RWPE1 (cell line): ENCODE measurements at regions not wholly inside any gene's neighbourhood (a gene's known extent, or its start where the extent isn't known, plus 50 kb on each side); places are given as distances from the start of the nearest gene placed in this dataset.

Source experiments
- CTCF ChIA-PET: fragments of 350-600 bp; sonication (Branson Sonifier 250); formaldehyde crosslinking; extraction: SDS; loops from one replicate; lab custom pipeline; 2021; lab: Yijun Ruan, JAX
- POLR2A ChIA-PET: fragments of 400-600 bp; formaldehyde crosslinking; extraction: SDS; loops from one replicate; lab custom pipeline; 2020; ENCODE audit warnings: antibody characterized with exemption; ENCODE audit not compliant: low non-redundant PET; lab: Yijun Ruan, JAX
- DNase-seq: peaks from one replicate; pipeline ENCODE4 v3.0.0; 2012; ENCODE audit warnings: low spot score
- H3K27ac ChIP-seq: fragments of 450-650 bp; 2 replicates; pipeline ENCODE4 v1.5.1; 2017
- CTCF ChIP-seq: fragments of 450-650 bp; conservative IDR thresholded peaks from 2 replicates; pipeline ENCODE4 v1.5.1; 2017; ENCODE audit warnings: low read depth, mild to moderate bottlenecking

GRCh38 chr18:22847392-22847791, 85.7 kb upstream of the RBBP8 start:
- ChIA-PET POLR2A (no interaction called here), CTCF (interaction anchor here (1.3 kb wide), 1 partner anchor 10 kb away, joined by 4 read pairs; no protein-coding TSS in a partner anchor)
- no peak for TF ChIP-seq CTCF
- no peak for DNase-seq
- no peak overlapping the region for H3K27ac ChIP-seq

GRCh38 chr18:22847867-22848451, 85.2 kb upstream of the RBBP8 start:
- TF ChIP-seq CTCF: no peak
- ChIA-PET POLR2A (no interaction called here), CTCF (no interaction called here)
- DNase-seq: no peak
- H3K27ac ChIP-seq: no peak overlapping the region

GRCh38 chr18:22848615-22849014, 84.5 kb upstream of the RBBP8 start:
- CTCF ChIA-PET: no interaction called here
- H3K27ac ChIP-seq: no peak overlapping the region
- TF ChIP-seq CTCF: no peak
- DNase-seq: peak; percentile 73
- POLR2A ChIA-PET: no interaction called here

GRCh38 chr18:22856870-22857269, 76.3 kb upstream of the RBBP8 start:
- CTCF ChIA-PET: interaction anchor here (1.2 kb wide), 1 partner anchor 10 kb away, joined by 4 read pairs; no protein-coding TSS in a partner anchor

GRCh38 chr18:22858121-22858520, 75.0 kb upstream of the RBBP8 start:
- CTCF ChIA-PET: interaction anchor here (0.8 kb wide), 1 partner anchor 865 kb away, joined by 5 read pairs; no protein-coding TSS in a partner anchor
- POLR2A ChIA-PET: no interaction called here
- TF ChIP-seq CTCF: no peak
- DNase-seq: no peak
- H3K27ac ChIP-seq: peak overlapping the region; percentile 71; the same call in 1 of the 2 replicates

More at GRCh38 chr18:22856870-22857269, 76.3 kb upstream of the RBBP8 start:
- POLR2A ChIA-PET: no interaction called here
- peak; percentile 81 for DNase-seq
- H3K27ac ChIP-seq: no peak overlapping the region
- no peak for TF ChIP-seq CTCF

- no peak for TF ChIP-seq CTCF
- DNase-seq: no peak
- POLR2A ChIA-PET: no interaction called here
- H3K27ac ChIP-seq: no peak overlapping the region
- CTCF ChIA-PET: no interaction called here
Measured at GRCh38 chr18:22860807-22861206, 72.3 kb upstream of the RBBP8 start.
